ENCODE measurements at regions not wholly inside any gene's neighbourhood (a gene's known extent, or its start where the extent isn't known, plus 50 kb on each side); places are given as distances from the start of the nearest gene placed in this dataset.

DNA sequence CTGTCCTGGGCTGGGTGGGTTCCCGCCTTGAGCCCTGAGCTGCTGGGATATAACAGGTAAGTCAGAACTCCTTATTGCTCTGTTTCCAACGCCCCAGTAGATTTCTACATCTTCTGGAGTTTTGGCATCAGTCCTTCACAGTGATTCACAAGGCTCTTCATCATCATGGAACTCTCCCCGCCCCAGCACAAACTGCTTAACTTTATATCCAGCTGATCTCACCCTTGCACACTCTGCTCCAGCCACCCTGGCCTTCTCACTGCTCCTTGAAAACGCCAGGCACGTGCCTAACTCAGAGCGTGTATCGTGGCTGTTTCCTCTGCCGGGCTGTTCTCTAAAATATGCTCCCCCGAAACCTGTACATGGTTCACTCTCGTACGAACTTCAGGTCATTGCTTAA is 264.9 kb downstream of the NOVA1 start:
- Histone ChIP-seq H3K9ac (ENCODE audit: low read depth, low read length) (no peak overlapping the region), H3K4me2 (ENCODE audit: low read depth, low read length) (no peak overlapping the region), H3K56ac (ENCODE audit: extremely low read depth, insufficient read depth, low read length) (no peak overlapping the region), H3K18ac (ENCODE audit: low read depth, low read length) (no peak overlapping the region), H3K79me1 (ENCODE audit: low read depth in 1 of 2, low read length in 2 of 2) (no peaks in the 10 kb centered on the region), H2AK5ac (ENCODE audit: low read depth, low read length) (no peak overlapping the region), H3K9me3 (ENCODE audit: control insufficient read depth, insufficient read depth, low read length) (no peaks in the 10 kb centered on the region), H2AK9ac (replicated peaks; ENCODE audit: low read depth, low read length, poor library complexity) (no peak overlapping the region), H4K5ac (ENCODE audit: low read depth, low read length) (no peak overlapping the region), H3K4me1 (ENCODE audit: control insufficient read depth, insufficient read depth, low read length) (no peaks in the 10 kb centered on the region), H3K14ac (replicated peaks; ENCODE audit: low read depth, low read length) (no peak overlapping the region), H2AFZ (replicated peaks; ENCODE audit: low read length, poor library complexity) (no peak overlapping the region), H3K27ac (ENCODE audit: insufficient read depth, low read length) (no peak overlapping the region), H3K4me3 (ENCODE audit: insufficient read depth, low read depth, low read length) (no peak overlapping the region), H3K27me3 (ENCODE audit: control insufficient read depth, insufficient read depth, low read length) (no peaks in the 10 kb centered on the region), H3K9me1 (ENCODE audit: insufficient read depth, low read length) (no peaks in the 10 kb centered on the region), H2BK15ac (ENCODE audit: low read depth, low read length) (no peak overlapping the region), H4K20me1 (ENCODE audit: insufficient read depth, low read length) (no peaks in the 10 kb centered on the region), H3K23ac (ENCODE audit: low read depth, low read length) (no peak overlapping the region), H4K91ac (ENCODE audit: insufficient read depth, low read depth, low read length) (no peak overlapping the region), H3K36me3 (ENCODE audit: control insufficient read depth, insufficient read depth, low read length) (no peaks in the 10 kb centered on the region), H2BK120ac (ENCODE audit: low read depth, low read length) (no peak overlapping the region), H3K4ac (ENCODE audit: low read depth, low read length) (no peak overlapping the region), H4K8ac (ENCODE audit: low read depth in 2 of 2, low read length in 2 of 2) (no peak overlapping the region), H2BK20ac (ENCODE audit: low read depth, low read length) (no peak overlapping the region), H2BK5ac (ENCODE audit: low read depth, low read length, poor library complexity, severe bottlenecking) (no peak overlapping the region)
- in situ Hi-C loops (cut with MboI; ENCODE audit: low sequenced_read_pairs) = no loop called here
- TF ChIP-seq, protein P1, sequence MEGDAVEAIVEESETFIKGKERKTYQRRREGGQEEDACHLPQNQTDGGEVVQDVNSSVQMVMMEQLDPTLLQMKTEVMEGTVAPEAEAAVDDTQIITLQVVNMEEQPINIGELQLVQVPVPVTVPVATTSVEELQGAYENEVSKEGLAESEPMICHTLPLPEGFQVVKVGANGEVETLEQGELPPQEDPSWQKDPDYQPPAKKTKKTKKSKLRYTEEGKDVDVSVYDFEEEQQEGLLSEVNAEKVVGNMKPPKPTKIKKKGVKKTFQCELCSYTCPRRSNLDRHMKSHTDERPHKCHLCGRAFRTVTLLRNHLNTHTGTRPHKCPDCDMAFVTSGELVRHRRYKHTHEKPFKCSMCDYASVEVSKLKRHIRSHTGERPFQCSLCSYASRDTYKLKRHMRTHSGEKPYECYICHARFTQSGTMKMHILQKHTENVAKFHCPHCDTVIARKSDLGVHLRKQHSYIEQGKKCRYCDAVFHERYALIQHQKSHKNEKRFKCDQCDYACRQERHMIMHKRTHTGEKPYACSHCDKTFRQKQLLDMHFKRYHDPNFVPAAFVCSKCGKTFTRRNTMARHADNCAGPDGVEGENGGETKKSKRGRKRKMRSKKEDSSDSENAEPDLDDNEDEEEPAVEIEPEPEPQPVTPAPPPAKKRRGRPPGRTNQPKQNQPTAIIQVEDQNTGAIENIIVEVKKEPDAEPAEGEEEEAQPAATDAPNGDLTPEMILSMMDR (conservative IDR thresholded peaks at IDR 0.05; ENCODE audit: low read depth, low read length) = no peak
- TF ChIP-seq POLR2A (IDR thresholded peaks at IDR 0.05; ENCODE audit: low read depth, low read length) = no peak
- TF ChIP-seq NFE2L2 (IDR thresholded peaks at IDR 0.05; ENCODE audit: low read depth, low read length) = no peak
- no peak for TF ChIP-seq MXI1 (IDR thresholded peaks at IDR 0.05; ENCODE audit: borderline replicate concordance, low read depth, low read length)
- no peak for DNase-seq
- no TSS peak for BruUV-seq (replicated peaks)
- intact Hi-C loops (cut with micrococcal nuclease) = no loop called here
- CTCF ChIA-PET = no interaction called here
- no peak for ATAC-seq (ENCODE audit: low read depth)
- POLR2A ChIA-PET (ENCODE audit: unreplicated experiment) = no interaction called here
- dilution Hi-C loops (cut with HindIII; ENCODE audit: low sequenced_read_pairs, unreplicated experiment) = no loop called here
- 25% methylated on average over 1 of the region's 11 CpGs; no CpG with 5 or more reads in 1 of the 2 experiments for WGBS, 2 experiments (ENCODE audit: extremely low coverage in 2 of 2, insufficient read length in 1 of 2)
